ENCODE measurements at regions not wholly inside any gene's neighbourhood (a gene's known extent, or its start where the extent isn't known, plus 50 kb on each side); places are given as distances from the start of the nearest gene placed in this dataset.
"Not testable (repeated sequence)": the region's sequence is repeated elsewhere in the genome, so short reads cannot be mapped to it uniquely, and the experiment has no call there.

DNA sequence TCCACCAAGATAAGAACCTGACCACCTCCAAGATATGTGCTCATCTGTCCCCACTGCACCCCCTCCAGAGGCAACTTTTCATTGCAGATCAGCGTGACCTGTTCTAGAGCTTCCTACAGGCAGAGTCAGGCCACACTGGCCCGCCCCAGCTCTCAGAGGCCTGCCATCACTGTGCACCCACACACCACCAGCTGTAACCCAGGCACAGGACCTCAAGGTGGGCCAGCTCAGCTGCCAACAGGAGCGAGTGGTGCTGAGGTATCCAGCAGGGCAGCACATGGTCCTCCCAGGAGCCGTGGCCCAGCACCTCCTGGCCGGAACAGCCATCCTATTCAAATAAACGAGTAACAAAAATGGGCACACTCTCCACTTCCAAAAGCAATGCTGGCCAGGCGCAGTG is 189.9 kb upstream of the FOXD4L5 start:
- TF ChIP-seq, protein P1, sequence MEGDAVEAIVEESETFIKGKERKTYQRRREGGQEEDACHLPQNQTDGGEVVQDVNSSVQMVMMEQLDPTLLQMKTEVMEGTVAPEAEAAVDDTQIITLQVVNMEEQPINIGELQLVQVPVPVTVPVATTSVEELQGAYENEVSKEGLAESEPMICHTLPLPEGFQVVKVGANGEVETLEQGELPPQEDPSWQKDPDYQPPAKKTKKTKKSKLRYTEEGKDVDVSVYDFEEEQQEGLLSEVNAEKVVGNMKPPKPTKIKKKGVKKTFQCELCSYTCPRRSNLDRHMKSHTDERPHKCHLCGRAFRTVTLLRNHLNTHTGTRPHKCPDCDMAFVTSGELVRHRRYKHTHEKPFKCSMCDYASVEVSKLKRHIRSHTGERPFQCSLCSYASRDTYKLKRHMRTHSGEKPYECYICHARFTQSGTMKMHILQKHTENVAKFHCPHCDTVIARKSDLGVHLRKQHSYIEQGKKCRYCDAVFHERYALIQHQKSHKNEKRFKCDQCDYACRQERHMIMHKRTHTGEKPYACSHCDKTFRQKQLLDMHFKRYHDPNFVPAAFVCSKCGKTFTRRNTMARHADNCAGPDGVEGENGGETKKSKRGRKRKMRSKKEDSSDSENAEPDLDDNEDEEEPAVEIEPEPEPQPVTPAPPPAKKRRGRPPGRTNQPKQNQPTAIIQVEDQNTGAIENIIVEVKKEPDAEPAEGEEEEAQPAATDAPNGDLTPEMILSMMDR (IDR thresholded peaks at IDR 0.05; ENCODE audit: low read length): not testable (repeated sequence)
- not testable (repeated sequence) for TF ChIP-seq EZH2 (optimal IDR thresholded peaks at IDR 0.05; ENCODE audit: low read depth, low read length)

Data from MM.1S (cell line).